Epidermal melanocyte (primary cell): ENCODE measurements at regions not wholly inside any gene's neighbourhood (a gene's known extent, or its start where the extent isn't known, plus 50 kb on each side); places are given as distances from the start of the nearest gene placed in this dataset.
A peak's percentile ranks its signal among the peaks of the same experiment; 100 is the strongest.
"Not testable (repeated sequence)": the region's sequence is repeated elsewhere in the genome, so short reads cannot be mapped to it uniquely, and the experiment has no call there.

ENCODE experiments used
- DNase-seq: peaks from one replicate; pipeline ENCODE4 v3.0.0; 2011; ENCODE audit warnings: low spot score; ENCODE audit not compliant: insufficient read length

DNA sequence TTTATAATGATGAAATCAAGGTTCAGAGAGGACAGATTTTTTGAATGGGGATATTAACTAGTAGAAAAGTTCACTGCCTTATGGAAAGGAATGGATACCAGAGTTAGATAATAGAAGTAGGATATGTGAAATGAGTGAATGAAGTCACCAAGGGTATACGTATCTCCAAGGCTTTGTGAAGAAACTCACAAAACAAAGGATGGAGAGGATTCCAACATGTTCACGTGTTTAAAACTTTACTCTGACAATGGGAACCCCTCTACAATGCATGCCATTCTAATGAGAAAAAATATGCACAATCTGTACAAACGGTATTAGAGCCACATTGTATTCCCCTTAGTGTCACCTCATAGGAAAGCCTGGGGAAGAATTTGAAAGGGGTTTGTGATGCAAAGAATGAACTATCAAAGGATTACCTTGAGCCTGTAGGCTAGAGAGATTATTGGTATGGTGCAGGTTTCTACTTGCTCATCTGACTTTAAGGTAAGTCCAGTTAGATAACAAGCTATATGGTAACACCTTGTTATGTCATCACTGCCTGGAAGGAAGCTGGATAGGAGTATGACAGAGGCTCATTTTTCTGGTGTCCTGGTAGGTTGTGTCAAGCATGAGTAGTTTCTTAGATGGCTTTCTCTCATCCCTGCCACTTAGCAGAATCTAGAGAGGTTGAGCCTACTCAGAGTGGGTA is 250.3 kb upstream of the SEMA6A start:
- no peak for DNase-seq

DNA sequence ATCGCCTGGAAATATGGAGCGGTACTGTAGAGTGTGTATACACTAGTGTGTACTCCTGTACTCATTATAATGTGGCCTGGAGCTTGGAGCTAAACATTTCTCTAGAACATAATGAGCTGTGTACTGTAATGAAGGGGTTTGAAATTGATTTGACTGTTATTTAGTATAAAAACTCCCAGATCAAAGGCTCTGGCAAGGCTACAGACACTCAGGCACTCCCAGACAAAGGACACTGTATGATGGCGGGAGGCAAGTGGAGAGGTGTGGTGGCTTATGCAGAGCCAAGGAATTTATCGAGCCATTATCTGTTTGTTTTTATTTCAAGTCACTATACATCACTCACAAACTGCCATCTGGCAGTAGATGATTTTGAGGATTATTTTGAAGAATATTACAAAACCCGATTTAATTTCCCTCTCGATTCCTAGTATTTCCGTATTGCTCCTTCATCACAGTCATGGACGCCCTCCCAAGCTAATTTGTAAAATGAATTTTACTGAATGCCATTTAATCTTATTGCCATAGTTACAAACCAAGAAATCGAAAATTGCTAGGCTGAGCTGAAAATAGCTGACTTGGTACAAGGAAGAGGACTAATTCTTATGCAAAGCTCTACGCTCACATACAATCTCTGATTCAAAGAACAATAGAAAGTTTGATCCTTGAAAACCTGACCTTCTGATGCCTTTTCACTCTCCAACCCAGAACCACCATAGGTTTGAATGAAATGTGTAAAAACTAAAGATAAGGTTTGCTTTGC is 240.2 kb upstream of the SEMA6A start:
- DNase-seq = no peak

DNA sequence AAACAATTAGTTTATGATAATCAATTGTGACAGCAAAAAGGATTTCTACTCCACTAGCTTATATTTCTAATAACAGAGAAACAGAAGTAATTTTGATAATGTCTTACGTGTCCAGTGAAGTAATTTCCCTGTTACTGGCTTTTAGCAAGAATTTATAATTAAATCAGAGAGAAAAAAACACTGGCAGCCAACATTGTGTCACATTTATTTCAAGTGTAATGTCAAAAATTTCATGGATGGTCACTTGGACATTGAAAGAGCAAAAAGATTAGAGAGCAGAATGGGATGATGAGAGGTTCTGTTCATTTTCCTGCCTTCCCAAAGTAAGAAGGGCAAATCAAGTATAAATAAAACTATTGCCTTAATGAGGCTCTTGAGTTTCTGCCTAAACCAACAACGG is 239.3 kb upstream of the SEMA6A start:
- no peak for DNase-seq

DNA sequence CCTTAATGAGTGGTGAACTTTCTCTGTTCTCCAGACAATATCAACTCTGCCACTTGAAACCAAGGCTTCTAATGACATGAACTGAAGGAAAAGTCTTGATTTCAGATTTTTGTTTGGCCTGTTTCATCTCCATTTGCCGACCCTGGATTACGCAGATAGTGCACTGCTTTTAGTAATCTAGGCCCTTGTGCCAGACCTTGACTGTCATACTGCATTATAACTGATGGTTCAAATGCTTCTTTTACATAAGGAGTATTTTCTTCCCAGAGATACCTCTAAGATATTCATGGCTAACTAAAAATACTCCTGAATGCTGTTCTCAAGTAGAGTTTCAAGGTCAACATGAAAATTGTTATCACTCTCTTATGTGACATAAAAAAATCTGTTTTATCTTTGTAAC is 238.7 kb upstream of the SEMA6A start:
- DNase-seq = no peak

DNA sequence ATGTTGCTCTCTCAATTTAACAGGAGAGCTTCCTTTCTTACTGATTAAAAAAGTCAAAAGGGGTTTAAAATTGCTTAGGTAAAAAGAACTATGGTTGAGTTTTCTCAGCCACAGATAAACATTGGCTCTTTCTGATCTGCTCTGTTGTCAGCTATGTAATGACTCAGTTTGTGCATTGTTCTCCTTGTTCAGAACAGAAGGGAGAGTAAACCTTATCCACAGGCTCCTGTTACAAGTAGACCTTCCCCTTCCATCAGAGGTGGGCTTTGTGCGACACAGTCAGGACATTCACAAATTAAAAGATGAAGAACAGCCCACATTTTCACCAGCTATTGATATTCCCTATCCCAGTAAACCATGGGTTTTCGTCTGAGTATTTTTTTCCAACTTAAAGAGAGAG is 236.3 kb upstream of the SEMA6A start:
- no peak for DNase-seq

DNA sequence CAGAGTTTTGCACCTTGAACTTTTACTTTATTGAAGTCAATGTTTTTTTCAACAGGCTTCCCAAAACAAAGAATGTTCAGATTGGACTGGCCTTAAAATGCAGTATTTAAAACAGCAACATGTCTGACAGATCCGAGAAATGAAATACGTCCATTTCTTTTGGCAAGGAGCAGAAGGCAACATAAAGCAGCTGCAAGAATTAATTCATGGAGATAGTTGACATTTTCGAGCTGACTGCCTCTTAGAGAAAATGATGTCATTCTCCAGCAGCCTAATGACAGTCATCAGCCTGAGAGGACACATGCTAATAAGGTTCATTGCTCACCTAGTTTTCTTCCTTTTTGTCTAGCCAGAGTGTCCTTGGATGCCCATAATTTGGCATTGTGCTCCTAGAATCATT is 232.2 kb upstream of the SEMA6A start:
- no peak for DNase-seq

DNA sequence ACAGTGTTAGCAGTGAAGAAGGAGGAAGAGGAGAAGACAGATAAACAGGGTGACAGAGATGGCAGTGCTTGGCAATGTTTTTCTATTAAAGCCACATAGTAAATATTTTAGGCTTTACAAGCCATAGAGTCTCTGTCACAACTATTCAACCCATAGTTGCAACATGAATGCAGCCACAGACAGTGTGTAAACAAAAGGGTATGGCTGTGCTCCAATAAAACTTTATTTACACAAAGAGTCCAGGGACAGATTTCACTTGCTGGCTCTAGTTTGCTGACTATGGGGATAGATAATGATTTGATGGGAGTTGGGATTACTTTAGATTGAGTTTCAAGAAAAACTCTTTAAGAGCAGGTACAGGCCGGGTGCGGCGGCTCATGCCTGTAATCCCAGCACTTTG is 224.8 kb upstream of the SEMA6A start:
- DNase-seq = no peak

DNA sequence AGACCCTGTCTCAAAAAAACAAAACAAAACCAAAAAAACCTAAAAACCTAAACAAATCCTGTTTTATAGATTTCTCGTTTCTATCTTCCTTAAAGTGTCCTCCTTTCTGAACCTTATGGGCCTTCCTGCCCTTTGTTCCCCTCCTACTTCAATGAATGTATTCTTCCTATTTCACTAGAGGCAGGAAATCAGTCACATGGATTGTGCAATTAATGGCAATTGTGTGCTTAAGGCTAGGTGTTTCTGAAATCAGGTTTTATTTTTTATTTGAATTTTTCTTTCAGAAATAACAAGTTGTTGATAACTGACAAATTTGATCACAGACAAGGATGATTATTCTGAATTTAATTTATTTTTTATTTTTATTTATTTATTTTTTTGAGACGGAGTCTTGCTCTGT is 220.6 kb upstream of the SEMA6A start:
- DNase-seq = no peak

DNA sequence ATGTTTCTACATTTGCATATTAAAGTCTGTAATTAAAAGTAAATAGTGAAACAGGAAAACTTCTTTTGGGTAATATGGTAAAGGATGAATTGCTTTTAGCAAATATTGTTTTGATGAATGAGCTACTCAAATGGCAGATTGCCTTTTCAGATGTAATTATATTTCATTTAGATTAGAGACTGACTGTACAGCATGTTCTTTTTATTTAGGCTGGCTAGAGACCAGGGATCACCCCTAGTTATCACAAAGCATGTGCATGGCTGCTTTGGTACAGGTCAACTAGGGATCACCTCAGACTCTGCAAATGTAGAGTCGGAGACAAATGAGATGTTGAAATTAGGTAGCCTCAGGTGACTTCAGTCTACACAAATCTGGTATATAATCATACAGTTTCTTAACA is 214.9 kb upstream of the SEMA6A start:
- no peak for DNase-seq

DNA sequence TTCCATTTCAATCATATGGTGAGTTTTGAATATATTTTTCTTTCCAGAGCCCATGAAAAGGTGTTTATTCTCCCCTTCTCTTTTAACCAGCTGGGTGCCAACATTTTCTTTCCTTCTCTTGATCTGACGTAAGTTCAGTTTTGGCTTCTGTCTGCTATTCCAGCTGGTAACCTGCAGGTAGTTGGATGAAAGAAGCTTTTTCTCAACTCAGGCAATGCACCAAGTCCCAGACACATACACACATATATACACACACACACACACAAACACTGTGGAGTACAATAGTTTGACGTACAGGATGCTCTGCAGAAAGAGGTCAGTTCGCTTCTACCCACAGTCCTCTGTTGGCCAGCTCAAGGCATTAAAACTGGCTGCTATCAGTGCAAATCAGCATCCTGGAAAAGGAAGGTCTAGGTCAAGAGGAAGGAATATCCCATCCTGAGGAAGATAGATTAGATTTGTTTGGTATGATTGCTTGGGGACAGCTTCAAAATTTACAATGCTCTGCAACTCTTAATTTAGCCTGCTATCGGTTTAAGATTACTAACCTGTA is 214.3 kb upstream of the SEMA6A start:
- DNase-seq = no peak

DNA sequence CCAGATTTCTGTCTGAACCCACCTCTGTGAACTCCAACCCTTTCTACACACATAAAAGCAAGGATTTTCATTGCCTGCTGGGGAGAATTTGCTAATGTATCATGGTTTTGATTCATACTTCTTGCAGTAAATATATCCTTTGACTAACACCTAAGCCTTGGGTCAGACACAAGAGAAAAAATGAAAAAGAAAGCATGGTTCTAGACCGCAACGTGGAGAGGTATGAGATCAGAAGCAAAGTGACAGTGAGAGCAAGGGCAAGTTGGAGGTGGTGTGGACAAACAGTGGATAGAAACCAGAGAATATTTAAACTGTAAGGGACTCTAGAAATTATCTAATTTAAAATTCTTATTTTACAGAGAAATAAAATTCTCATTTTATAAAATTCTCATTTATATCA is 212.9 kb upstream of the SEMA6A start:
- no peak for DNase-seq

DNA sequence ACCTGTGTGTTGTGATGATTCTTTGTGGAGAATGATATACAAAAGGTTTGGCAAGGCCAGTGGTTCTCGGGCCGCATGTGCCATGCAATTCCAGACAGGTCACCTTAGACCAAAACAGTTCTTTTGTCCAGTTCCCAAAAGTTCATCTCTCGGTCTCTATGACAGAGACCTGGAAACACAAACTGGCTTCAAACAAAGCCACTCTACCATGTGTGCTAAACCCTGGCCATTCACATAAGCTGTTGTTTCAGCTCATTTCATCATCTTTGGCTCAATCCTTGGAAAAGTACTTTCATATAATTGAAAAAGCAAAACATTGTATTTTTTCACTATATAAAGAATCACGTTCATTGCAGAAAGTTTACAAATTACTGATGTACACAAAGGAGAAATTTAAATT is 210.5 kb upstream of the SEMA6A start:
- DNase-seq = no peak

DNA sequence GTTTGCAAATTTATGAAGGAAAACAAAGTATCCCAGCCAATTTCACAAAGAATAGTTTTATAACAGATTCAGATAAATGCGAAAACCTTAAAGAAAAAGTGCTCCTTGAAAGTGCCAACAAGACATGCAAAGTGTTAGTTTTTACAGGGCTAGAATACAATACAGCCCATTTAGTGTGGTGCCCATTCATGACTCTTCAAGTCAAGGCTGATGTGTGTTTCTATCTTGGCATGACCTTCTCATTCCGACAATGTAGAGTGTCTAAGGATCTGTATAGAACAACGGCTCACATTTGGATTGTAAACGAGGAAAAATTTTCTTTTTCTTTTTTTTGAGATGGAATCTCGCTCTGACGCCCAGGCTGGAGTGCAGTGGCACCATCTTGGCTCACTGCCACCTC is 205.2 kb upstream of the SEMA6A start:
- DNase-seq = no peak

DNA sequence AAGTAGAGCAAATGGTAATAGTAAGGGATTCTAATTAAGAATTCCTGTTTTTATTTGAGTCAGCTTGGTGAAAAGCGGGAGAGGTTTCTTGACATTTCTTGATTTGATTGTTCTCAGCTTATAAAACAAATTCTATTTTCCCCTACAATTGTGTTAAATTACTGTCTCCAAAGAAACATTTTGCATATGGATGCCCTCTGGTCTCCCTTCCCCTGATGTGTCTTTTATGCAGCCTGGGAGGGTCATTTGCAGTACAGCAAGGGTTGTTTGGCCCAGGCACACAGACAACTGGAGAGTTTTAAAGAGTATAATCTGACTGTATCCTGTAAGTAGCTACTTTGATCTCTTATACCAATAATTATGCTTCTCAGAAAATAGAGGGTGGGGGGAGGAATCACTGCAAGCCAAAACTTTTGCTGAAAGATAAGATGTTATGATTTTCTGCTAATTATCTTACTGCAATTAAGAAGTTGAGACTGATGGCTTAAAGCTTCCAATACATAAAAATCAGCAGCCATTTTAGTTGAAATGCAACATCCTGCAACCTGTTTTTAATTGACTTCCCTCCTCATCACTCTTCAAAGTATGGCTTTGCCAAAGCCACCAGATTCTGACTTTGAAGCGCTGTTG is 204.1 kb upstream of the SEMA6A start:
- no peak for DNase-seq

DNA sequence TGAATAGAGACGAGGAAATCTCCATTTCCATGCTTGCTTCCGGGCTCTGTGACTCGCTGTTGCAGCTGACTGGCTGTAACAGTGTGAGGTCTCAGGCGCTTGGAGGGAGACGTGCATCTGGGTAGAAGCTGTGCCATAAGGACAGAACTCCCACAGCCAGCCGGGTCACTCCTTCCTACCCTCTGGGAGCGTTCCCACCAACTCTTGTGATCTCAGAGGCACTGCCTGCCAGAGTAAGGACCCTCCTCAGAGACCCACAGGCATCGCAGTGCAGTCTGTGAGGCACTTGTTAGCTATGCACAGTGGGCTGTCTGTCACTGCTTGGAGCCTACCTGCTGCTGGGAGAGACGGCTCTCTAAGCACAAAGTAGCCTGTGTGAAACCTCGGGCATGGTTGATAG is 203.4 kb upstream of the SEMA6A start:
- no peak for DNase-seq

DNA sequence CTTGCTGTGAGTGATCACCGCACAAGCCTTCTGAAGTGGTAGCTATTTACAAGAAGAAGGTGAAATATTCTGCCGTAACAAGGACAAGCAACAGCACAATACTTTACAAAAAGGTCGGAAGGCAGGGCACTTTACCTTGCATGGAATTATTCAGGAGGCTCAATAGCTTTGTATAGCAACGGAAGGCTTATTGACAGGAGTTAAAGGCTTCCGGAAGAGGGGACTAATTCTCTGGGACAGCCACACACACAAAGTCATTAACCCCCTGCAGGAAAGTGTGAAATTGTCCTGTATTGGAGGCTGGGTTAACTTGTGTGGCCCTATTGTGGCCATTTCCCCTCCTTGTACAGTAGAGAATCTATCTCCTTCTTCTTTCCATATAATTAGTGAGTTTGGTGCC is 199.3 kb upstream of the SEMA6A start:
- no peak for DNase-seq

DNA sequence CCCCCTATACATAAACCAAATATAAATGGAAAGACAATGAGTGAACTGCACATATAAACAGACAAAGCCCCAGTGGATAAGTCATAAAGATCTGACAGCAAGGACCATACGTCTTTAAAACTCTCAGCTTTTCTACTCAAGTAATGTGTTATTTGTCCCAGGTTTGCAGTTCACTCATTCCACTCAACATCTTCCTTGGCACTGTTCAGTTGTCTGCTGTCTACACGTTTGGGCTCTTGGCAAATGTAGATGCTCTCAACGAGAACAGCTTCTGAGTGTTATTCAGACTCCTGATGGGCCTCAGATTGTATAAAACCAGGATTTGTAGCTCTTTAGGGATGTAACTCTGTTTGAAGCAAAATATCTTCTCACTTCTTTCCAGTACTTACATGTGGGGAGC is 198.2 kb upstream of the SEMA6A start:
- DNase-seq = no peak

DNA sequence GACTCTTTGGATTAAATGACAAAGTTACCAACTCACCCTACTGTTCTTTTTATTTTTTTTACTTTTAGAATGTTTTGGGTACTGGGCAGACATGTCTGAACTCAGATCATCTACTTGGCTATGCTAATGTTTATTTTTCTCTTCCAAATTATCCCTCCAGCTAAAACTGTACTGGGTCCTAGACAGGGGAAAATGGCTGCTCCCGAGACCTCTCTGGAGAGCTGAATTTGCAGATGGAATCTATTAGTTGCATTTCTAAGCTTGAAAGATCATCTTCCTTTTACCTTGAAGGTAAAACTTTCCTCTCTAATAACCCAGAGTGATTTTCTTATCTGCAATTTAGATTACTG is 197.5 kb upstream of the SEMA6A start:
- DNase-seq = no peak

DNA sequence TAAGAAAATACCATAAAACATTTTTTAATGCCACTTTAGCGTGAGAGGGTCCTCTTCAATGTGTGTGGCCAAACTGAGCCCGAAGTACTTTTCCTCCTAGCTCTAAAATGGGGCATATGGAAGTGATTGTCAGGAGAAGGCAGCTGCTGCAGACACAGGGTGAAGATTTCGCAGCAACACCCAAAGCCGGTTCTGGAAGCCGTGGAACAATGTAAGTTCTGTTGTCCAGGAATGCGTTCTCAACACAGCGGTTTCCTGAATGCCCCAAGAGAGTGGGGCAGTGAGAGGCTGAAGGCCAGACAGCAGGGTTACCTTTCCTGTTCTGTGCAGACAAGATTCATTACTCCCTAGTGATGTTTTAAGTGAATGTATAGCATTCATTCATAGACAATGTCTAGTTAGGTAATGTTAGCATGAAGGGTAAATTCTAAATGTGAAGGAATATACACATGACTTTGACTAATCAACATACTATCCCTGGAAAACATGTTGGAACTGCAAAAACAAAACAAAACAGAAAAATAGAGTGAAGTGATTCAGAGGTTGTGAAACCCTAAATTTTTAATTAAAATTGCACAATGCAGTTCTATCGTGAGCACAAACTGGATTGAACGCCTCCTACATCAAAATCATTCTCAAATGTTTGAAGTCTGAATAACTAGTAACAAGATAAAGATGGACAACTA is 197.0 kb upstream of the SEMA6A start:
- DNase-seq = peak; percentile 33

DNA sequence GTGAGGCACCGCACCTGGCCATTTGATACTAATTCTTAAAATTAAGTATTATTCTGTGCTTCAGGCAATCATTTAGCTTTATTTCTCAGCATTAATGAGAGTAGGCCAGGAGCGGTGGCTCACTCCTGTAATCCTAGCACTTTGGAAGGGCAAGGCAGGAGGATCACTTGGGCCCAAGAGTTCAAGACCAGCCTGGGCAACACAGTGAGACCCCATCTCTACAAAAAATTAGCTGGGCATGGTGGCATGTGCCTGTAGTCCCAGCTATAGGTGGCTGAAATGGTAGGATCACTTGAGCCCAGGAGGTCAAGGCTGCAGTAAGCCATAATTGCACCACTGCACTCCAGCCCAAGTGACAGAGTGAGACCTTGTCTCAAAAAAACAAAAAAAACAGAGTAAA is 195.3 kb upstream of the SEMA6A start:
- not testable (repeated sequence) for DNase-seq

DNA sequence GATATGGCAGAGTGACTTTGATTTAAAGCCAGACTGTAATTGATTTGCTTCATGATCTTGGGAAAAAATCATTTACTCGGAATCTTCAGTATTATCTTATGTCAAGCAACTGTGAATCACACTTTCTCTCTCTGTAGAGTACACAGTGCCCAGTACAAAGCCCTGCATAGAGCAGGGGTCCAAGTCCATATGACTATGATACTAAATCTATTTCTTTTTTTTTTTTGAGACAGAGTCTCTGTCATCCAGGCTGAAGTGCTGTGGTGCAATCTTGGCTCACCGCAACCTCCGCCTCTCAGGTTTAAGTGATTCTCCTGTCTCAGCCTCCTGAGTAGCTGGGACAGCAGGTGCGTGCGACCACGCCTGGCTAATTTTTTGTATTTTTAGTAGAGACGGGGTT is 194.8 kb upstream of the SEMA6A start:
- no peak for DNase-seq

DNA sequence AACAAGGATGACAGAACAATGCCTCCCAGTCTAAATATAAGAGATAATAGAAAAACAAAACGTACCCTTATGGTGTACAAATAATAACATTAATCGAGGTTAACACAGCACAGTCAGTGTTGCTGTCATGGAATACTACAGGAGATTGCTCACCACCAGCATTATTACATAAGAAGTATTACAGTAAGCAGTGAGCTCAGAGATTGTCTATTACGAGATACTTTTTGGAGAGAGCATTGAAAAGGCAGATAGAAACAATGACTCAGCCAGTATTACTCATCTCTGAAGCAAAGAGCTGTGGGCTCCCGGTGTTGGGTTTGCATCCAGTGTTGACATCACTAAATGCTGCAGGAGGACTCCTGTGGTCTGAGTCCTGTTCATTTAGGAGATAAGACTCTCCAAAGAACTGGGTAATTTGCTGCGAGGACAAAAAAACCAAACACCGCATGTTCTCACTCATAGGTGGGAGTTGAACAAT is 191.9 kb upstream of the SEMA6A start:
- no peak for DNase-seq
